ENCODE measurements at regions not wholly inside any gene's neighbourhood (a gene's known extent, or its start where the extent isn't known, plus 50 kb on each side); places are given as distances from the start of the nearest gene placed in this dataset.
A peak's percentile ranks its signal among the peaks of the same experiment; 100 is the strongest.
"Not testable (repeated sequence)": the region's sequence is repeated elsewhere in the genome, so short reads cannot be mapped to it uniquely, and the experiment has no call there.

GRCh38 chr1:244300029-244300375 is 151.7 kb downstream of the ADSS2 start:
- not testable (repeated sequence) for DNase-seq

DNA sequence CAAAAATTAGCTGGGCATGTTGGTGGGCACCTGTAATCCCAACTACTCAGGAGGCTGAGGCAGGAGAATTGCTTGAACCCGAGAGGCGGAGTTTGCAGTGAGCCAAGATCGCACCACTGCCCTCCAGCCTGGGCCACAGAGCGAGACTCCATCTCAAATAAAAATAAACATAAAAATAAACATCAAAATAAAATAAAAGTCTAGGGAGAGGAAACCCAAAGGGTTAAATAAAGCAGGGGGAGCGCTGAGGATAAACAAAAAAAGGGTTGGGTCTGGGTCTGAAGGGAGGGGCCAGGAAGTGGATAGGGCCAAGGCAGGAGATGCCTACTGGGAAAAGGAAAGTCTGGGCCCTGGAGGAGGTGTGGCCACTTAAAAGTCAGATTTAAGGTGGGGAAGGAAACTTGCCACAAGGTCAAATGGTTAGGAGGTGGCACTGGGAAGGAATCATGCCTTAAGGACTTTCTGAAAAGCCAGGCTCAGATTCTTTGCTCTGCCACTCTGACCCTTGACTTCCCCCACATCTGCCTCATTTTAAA is 150.0 kb downstream of the ADSS2 start:
- no peak for DNase-seq

GRCh38 chr1:244302876-244303609 is 148.7 kb downstream of the ADSS2 start:
- DNase-seq = no peak

DNA sequence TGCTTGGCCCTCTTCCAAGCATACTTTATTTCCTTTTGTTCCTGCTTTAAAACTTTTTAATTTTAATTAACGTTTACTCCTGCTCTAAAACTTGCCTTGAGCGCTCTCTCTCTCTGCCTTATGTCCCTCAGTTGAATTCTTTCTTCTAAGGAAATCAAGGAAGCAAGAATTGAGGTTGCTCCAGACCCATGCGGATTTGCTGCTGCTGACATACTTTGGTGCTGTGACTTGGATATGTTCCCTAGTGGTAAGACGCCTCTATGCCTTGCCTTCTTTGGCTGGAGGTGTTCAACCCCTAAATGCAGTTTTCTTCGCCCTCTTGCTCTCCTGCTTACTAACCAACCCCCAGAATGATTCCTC is 148.1 kb downstream of the ADSS2 start:
- no peak for DNase-seq

DNA sequence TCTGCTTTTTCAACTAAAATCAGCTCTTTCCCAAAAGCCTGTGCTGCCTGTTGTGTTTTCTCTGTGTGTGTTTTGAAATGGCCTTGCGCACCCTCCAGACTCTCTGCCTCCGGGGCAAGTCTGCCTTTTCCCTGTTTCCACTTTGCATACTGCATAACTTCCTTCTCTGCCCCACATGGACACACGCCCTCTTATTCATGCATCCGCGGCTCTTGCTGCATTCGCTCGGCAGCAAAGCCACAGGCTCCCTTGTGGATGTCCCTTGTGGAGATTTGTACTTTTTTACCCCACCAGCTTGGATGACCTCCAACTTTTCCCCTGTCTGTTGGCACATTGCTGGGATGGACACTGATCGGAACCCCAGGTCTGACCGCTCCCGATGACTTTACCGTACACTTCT is 147.6 kb downstream of the ADSS2 start:
- DNase-seq = no peak

DNA sequence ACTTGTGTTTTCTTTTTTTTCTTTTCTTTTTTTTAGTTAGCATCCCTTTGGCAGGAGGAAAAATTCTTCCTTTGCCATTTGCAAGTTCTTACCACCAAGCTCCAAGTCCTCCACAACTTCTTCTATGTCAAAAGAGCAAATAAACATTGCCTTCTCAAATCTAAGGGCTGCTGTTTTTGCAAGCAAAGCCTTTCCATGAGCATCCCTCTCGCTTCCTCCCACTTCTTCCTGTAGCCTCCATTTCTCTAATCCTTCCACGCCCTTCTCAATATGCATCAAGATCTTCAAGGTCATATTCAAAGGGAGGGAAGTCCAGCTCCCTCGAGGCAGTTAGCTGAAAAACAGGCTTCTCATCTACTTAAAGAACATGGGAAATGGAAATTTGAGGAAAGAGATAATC is 147.1 kb downstream of the ADSS2 start:
- DNase-seq = no peak

DNA sequence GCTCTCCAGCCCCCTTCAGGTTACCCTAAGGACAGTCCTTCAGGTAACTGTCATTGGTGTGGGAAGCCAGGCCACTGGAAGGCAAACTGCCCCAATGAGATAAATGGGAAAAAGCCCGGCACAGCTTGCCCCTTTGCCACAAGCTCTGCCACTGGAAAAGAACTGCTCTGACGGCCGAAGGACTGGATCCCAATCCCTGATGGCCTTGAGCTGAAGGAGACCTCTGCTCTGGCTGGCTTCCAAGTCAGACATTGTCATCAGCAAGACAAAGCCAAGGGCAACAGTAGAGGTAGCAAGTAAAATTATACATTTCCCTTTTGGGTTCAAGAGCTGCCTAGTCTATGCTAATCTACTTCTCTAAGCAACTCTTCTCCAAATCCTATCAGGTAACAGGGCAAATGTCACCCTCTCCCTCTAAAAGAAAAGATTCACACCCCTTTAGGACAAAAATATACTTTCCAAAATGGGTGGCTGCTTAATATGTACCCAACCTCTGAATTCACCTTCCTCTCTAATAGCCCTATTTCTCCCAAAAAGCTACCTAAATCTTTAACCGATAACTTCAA is 145.8 kb downstream of the ADSS2 start:
- no peak for DNase-seq

GRCh38 chr1:244306544-244306943 is 145.2 kb downstream of the ADSS2 start:
- no peak for DNase-seq

GRCh38 chr1:244309191-244309590 is 142.5 kb downstream of the ADSS2 start:
- DNase-seq = not testable (repeated sequence)

DNA sequence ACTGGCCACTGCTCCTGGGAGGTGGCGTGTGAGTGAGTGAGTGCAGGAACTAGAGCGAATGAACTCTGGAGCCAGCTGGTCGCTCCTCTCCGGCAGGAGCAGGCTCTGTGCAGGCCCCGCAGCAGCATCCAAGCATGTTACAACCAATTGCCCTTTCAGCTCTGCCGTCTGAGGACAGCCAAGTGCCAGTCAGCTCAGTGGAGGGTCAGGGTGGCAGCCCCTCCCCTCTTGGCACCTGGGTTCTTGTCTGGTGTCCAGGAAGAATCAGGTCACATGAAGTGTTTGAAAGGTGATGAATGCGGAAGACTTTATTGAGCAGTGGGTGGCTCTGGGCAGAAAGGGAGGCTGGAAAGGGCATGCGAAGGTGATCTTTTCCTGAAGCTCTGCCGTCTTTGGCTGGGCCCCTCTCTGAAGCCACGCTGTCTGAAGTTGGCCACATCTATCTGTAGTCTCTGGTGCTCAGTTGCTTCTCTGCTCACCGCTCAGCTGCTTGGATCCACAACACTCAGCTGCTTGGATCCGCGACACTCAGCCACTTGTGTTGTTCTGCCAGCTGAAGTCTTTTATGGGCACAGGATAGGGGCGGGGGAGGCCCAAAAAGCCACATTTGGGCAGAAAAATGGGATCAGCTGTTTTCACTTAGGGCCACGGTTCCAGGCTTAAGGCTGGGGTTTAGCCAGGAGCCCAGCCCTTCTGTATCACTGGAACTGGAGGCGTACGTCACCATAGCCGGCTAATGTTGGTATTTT is 139.8 kb downstream of the ADSS2 start:
- peak; percentile 28 for DNase-seq

DNA sequence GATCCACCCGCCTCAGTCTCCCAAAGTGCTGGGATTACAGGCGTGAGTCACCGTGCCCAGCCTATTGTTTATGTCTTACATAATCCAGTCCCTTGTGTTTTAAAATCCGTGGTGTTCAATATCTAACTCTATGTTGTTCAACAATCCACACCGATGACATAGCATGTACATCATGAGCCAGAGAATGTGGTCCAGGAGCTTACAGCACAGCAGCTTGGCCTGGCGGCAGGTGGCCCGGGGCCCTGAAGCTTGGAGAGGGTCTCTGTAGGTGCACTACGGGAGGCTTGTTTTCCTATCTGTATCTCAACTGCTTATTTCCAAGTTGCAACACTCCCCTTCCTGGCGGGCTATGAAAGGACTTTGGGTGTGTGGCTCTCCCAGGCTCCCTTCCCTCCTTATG is 138.4 kb downstream of the ADSS2 start:
- DNase-seq = no peak

- DNase-seq = no peak
Measured at GRCh38 chr1:244314921-244315559, 136.7 kb downstream of the ADSS2 start.

GRCh38 chr1:244315996-244316395 is 135.7 kb downstream of the ADSS2 start:
- DNase-seq = no peak

DNA sequence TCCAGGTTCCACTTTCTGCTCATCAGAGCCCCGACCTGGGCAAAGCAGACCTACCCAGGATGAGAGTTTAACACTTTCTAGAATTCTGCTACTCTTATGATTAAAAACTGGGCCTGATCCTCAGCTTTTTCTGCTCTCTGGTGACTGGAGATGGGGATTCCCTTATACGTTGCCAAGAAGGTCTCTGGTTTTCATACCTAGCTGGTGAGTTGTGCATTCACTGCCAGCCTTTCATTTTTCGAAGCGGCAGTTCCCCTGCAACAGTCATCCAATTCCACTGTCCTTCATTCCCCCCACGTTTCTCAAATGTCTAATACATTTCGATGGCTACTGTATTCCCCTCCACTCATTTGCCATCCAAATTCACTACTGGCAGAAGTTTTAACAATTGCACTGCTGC is 135.3 kb downstream of the ADSS2 start:
- no peak for DNase-seq

DNA sequence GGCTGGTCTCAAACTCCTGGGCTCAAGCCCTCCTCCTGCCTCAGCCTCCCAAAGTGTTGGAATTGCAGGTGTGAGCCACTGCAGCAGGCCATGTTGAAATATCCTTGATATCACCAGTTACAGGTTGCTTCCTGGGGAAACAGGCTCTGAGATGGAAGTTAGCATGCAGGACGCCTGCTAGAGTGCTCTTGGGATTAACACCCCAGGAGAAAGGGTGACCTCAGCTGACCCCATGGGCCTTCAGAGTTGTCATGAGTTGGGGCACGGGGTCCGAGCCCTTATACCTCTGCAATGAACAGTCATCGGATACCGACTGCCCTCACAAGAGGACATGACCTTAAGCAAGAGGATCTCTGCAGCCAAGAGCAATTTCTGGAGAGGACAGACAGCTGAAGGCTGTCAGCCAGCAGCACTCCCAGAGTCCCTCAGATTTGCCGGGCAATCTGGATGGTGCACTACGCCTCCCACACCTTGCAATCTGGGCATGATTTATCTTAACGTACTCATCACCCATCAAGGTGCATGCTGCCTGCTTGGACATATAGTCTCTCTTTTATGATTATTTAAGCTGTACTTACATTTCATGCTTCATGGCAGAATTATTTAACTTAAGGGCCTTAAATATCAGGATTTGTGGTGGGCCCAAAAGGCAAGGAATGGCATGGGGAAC is 134.6 kb downstream of the ADSS2 start:
- no peak for DNase-seq

GRCh38 chr1:244318078-244318477 is 133.6 kb downstream of the ADSS2 start:
- no peak for DNase-seq

GRCh38 chr1:244318512-244318911 is 133.2 kb downstream of the ADSS2 start:
- DNase-seq = no peak

DNA sequence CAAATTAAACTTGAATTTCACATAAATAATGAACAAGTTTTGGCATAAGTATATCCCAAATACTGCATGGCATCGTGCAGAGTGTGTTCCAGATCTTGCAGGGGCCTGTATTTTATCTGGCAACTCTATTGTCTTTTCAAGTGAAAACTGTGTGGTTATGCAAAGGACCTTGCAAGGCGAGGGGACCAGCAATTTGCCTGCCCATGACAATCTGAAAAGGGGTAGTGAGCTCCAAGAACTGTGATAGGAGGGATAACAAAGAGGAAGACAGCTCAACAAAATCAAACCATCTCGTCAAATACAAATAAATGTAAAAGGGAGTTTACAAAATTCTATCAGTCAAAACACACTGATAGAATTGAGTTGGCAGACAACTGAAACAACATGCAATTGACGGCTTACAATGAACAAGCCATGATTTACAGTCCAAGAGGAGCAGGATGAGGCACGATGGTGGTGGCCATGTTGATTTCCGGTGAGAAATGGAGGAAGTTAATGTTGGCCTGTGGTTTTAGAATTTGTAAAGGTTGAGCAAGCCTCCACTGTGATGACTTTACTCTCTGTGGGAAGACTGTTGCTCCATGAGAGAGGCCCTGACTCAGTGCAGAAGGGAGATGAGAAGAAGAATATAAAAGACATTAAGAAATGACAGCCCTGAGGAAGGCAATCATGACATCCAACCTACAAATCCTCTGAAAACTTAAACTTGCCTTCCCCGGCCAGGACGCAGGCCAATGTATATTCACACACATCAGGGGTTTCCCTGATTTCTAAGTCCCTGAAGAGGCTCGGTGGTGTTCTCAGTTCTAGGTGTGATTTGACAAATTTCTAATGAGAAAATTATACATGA is 132.2 kb downstream of the ADSS2 start:
- no peak for DNase-seq

DNA sequence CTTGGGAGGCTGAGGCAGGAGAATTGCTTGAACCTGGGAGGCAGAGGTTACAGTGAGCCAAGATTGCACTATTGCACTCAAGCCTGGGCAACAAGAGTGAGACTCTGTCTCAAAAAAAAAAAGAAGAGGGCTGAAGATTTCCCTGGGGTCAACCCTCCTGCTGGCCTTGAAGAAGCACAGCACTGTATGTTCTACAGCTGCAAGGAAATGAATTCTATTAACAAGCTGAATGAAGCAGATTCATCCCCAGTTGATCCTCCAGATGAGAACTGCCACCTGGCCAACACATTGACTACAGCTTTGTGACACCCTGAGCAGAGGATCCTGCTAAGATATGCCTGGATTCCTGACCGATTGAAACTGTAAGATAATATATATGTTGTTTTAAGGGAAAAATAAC is 129.5 kb downstream of the ADSS2 start:
- DNase-seq = no peak

GRCh38 chr1:244322791-244323521 is 128.8 kb downstream of the ADSS2 start:
- DNase-seq = no peak
